HEK293T (cell line): ENCODE measurements at regions not wholly inside any gene's neighbourhood (a gene's known extent, or its start where the extent isn't known, plus 50 kb on each side); places are given as distances from the start of the nearest gene placed in this dataset.

Experiments
- FOXA1 ChIP-seq: fragments of 450-650 bp; IDR thresholded peaks from 2 replicates; pipeline ENCODE4 v1.6.1; 2016; ENCODE audit warnings: mild to moderate bottlenecking
- TF ChIP-seq, protein P1 (sequence below): fragments of 450-650 bp; IDR thresholded peaks from 2 replicates; pipeline ENCODE4 v1.6.1; 2016

DNA sequence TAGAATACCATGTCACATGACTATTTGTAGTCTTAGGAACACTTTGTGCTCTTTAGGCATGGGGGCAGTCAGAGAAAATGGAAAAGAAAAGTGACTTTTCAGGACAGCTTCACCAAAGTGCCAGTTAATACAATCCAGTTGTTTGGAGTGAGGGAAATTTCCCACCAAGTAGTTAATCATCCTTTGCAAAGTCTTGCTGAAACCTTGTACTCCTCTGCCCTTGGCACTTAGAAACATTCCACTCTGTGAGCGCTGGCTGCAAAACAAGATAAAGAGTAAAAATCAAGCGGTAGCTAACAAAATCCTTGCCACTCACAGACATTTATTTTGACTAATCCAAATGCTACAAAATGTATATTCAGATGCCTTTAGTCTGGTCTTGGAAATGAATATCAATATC lies 229.2 kb upstream of the HSF2 start:
- no peak for TF ChIP-seq FOXA1
- TF ChIP-seq, protein P1, sequence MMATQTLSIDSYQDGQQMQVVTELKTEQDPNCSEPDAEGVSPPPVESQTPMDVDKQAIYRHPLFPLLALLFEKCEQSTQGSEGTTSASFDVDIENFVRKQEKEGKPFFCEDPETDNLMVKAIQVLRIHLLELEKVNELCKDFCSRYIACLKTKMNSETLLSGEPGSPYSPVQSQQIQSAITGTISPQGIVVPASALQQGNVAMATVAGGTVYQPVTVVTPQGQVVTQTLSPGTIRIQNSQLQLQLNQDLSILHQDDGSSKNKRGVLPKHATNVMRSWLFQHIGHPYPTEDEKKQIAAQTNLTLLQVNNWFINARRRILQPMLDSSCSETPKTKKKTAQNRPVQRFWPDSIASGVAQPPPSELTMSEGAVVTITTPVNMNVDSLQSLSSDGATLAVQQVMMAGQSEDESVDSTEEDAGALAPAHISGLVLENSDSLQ = no peak
